T47D (cell line): ENCODE measurements at regions not wholly inside any gene's neighbourhood (a gene's known extent, or its start where the extent isn't known, plus 50 kb on each side); places are given as distances from the start of the nearest gene placed in this dataset.

Source experiments
- DNase-seq, 2 experiments: peaks; one replicate each; pipeline versions ENCODE4 v3.0.0 to v3.0.0-alpha.2; 2011 to 2012; ENCODE audit warnings: low read depth in 1 of 2, low spot score in 1 of 2
- JUND ChIP-seq: IDR thresholded peaks from 2 replicates; pipeline ENCODE4 v1.6.1; 2012; ENCODE audit warnings: low read depth
- in situ Hi-C: cut with HindIII; loops from 2 replicates; pipeline ENCODE4 v1.10.0; 2016; ENCODE audit warnings: low sequenced_read_pairs, low pct_unique_long_range_greater_than_20kb

DNA sequence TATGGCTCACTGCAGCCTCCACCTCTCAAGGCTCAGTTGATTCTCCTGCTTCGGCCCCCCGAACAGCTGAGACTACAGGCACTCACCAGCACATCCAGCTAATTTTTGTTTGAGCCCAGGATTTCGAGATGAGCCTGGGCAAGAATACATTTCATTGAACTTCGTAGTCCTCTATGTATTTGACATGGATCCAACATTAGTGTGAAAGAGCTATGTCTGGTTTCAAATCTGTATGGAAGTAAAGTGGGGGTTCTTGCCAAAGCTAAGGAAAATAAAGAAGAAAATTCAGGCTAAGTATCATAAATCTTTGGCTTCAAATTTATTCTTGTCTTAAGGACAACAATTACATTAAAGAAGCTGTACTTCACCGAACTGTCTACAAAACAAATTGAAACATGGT is 1291.7 kb upstream of the CRIM1 start:
- no peak for DNase-seq
- no peak for TF ChIP-seq JUND
- in situ Hi-C loops: no loop called here

DNA sequence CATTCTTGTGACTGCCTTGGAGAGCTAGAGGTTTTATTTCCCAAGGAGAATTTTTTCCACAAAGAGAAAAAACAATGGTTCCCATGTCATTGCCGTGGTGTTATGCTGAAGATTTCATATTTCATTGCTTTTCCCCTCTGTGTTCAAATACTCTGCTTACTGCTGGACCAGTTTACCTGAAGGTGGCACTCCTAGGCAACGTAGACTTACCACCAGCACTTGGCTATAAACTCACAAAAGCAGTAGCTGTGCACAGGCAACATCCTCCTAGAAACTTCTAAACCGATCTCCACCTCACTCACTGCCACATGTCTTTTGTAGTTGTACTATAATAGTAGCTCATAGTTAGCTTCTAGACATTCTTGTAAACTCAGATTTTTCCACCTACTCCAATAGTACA is 1319.7 kb upstream of the CRIM1 start:
- TF ChIP-seq JUND: no peak
- in situ Hi-C loops: no loop called here
- peak; percentile 38 to 71 for DNase-seq

DNA sequence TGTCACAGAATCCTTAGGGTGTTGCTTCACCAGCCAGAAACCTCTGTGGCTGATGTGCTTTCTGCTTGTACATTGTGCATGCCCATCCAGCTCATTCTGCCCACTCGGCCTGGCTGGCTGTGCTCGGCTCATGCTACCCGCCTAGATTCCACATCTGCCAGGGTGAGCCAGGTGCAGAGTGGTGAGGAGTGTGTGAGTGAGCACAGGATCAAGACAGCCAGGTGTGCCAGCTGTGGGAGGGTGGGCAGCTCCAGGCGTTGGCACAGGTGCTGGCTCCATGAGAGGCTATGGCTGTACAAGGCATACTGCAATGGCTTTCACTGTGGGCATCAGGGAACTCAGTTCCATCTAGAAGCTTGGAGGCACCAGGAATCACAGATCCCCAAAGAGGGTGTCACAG is 1321.8 kb upstream of the CRIM1 start:
- TF ChIP-seq JUND: no peak
- DNase-seq: no peak
- in situ Hi-C loops: no loop called here

DNA sequence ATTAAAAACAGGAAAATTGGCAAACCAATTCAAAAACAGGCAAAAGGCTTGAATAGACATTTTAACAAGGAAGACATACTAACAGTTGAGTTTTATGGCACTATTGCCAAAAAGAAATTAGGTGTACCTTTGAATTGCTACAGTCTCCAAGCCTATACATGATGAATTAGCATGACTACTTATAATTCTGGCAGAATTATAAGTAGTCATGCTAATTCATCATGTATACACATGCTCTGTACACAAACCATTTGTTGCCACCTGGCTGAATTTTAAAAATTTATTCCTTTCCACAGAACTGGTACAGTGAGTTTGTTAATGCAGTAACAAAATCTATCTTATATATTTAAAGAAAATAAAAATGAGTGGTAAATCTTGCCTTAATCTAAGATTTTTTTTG is 1332.0 kb upstream of the CRIM1 start:
- no peak for TF ChIP-seq JUND
- no peak for DNase-seq
- in situ Hi-C loops: no loop called here

DNA sequence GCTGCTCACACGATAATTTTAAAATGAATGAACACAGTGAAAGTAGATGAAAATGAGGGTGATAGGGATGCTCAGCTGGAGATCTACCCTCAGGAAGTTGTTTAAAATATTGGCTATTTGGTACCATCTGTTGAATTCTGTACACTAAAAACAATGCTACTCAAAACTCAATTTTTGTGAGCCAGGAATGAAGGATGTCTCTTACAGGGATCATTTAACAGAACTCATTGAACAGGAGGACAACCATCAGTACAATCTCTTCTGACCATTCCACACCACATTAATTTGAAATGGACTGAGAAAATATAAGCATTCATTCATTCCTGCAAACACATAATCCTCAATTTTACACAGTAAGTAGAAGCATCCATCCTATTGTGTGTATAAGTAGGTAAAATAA is 1355.1 kb upstream of the CRIM1 start:
- in situ Hi-C loops: no loop called here
- no peak for DNase-seq
- no peak for TF ChIP-seq JUND

DNA sequence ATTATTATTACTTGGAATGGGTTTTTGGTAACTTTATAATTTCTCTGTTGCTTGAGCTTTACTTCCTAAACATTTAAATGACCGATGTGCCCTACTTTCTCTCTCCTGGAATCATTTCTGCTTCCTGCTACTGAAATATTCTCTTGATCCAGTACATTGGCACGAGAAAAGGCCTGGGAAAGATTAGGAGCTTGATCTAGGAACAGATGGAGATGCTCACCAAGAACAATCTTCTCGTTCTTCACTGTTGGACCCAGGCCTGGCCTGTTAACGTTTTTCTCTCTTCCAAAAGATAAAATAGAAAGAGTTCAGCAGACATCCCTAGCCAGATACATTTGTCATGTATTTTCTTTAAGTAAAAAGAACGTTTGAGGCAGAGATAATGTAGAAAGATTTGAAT is 1356.8 kb upstream of the CRIM1 start:
- no peak for DNase-seq
- TF ChIP-seq JUND: no peak
- in situ Hi-C loops: no loop called here

DNA sequence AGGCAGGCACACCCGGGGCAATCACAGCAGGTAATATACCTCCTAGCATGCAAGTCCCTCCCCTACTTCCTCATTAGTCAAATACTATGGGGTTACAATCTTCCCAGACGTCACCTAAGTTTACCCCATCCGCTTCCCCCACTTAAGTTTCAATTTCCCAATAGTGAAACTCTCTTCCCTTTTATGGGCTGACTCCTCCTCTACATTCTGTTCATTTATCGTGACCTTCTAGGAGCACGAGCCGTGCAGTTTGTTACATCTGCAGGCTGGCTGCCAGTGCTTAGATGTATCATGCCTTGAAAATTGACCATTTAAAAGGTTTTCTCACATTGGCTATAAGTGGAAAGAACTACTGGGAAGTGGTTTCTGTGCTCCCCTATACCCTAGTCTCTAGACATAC is 1357.8 kb upstream of the CRIM1 start:
- TF ChIP-seq JUND: no peak
- in situ Hi-C loops: no loop called here
- DNase-seq: no peak

DNA sequence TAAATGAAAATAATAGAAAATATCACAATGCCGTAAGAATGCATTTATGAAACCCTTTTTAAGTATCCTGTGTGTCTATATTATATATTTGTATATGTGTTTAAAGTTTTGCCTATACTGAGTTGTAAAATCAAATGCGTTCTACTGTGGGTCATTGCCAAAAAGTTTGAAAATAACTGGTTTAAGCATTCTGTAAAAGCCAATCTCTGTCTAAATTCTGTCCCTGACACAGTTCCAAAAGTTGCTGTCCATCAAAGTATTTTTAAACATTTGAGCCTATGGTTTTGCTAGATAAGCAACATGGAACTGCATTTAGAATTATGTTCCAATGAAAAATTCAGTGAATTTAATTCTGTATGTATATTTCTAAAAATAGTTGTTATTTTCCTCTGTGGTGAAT is 1360.4 kb upstream of the CRIM1 start:
- no peak for DNase-seq
- in situ Hi-C loops: no loop called here

DNA sequence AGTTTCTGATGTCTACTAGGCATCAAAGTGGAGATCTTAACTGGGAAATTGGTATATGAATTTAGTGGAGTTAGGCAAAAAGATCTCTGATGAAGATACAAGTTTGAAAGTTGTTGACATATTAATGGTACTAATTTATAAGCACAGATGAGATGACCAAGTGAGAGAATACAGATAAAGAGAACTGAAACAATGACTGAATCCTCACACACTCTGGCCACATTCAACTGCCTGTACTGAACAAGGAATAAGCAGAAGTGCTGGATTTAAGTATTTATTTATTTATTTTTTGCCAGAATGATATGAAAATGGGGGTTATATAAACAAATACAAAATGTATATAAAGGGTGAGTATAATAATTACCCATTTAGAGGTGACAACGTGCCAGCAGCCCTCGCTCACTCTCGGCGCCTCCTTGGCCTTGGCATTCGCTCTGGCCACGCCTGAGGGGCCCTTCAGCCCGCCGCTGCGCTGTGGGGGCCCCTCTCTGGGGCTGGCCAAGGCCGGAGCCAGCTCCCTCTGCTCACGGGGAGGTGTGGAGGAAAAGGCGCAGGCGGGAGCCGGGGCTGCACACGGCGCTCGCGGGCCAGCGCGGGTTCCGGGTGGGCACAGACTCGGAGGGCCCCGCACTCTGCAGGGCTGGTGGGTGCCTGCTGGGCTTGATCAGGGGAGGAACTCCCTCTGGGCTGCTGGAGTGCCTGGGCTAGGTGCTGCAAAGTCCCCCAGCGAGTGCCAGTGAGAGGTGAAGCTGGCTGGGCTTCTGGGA is 1363.9 kb upstream of the CRIM1 start:
- in situ Hi-C loops: no loop called here
- no peak for TF ChIP-seq JUND
- DNase-seq: no peak

More for the DNA sequence above, 1360.4 kb upstream of the CRIM1 start:
- no peak for TF ChIP-seq JUND

DNA sequence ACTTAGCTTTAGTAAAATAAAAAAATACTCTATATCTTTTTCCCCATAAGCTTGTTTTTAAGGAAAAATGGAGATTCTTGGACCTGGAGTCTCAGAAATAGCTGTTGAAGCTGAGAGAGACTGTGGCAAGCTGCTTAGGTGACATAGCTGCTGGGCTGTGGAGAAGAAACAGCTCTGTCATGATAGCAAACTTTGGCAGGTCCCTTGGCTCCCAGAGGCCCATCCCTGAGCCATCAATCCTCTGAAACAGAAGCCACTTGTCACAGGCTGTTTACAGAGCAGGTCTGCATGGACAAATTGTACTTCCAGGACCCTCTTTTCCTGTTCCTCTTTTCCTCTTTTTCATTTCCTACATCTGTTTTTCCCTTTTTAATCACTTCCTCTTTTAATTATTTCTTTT is 1370.1 kb upstream of the CRIM1 start:
- TF ChIP-seq JUND: no peak
- in situ Hi-C loops: no loop called here
- no peak for DNase-seq

DNA sequence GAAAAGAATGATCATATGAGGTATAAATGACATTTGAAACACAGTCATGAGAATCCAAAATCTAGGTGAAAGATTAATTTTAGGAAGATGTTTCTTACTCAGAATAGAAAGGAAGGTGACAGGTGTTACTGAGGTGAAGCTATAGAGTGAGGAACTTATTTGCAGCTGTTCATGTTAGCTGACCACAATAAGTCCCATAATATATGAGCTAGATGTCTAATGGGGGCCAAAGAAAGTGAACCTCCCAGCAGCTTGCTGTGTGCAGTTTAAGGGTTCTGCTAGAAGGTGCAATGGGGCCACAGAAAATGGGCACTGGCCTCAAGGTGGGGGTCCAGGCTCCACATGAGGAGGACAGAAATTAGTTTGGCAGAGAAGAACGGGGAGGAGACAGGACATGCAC is 1374.9 kb upstream of the CRIM1 start:
- no peak for TF ChIP-seq JUND
- in situ Hi-C loops: no loop called here
- DNase-seq: no peak

DNA sequence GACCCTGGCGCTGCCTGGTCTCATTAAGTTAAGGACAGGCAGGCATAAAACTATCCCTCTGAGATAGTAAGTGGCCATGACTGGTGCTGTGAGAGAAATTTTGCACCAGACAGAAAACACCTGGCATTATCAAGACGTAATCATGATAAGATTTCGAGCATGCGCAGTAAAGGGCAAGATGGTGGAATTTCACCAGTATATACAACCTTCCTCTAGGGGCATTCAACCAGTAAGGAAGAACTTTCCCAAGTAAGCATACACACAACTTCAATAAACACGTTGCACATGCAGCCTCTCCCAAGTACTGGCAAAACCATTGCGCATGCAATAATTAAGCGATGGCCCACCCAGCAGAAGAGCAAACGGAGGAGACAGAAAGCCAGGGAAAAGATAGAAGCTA is 1376.4 kb upstream of the CRIM1 start:
- no peak for TF ChIP-seq JUND
- no peak for DNase-seq
- in situ Hi-C loops: no loop called here

DNA sequence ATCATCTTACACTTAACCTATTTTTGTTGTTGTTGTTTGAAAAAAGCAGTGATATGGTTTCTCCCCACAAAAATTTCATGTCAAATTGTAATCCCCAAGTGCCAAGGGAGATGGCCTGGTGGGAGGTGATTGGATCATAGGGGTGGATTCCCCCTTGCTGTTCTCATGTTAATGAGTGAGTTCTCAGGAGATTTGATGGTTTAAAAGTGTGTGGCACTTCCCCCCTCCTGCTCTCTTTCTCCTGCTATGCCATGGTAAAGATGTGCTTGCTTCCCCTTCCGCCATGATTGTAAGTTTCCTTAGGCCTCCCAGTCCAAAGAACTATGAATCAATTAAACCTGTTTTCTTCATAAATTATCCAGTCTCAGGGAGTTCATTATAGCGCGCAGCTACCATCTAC is 1362.7 kb upstream of the FAM98A start:
- in situ Hi-C loops: no loop called here
- TF ChIP-seq JUND: no peak
- DNase-seq: no peak

DNA sequence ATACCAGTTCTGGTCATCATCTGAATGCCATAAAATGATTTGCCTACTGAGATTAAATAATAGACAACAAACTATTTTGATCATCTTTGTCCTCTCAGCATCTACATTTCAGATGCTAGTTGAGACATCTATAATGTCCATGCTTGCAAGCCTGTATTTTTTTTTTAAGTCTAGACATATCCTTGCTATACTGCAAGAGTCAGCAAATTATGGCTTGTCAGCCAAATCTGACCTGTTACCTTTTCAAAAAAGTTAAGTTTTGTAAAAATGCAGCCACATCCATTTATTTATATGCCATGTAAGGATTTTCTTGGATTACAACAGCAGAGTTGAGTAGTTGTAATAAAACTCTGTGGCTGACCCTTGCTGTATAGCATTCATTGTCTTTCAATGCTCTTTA is 1355.7 kb upstream of the FAM98A start:
- DNase-seq: no peak
- in situ Hi-C loops: no loop called here
- TF ChIP-seq JUND: no peak

DNA sequence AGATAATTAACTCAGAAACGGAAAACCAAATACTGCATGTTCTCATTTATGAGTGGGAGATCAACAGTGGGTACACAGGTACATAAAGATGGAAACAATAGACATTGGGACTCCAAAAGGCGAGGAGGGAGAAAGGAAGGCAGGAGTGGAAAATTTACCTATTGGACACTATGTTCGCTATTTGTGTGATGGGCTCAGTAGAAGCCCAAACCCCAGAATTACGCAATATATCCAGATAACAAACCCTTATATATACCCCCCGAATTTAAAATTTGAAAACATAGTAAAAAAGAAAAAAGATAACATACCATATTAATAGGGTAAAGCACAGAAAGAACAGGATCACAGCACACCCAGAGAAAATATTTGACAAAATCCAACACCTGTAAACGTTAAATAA is 1351.7 kb upstream of the FAM98A start:
- TF ChIP-seq JUND: no peak
- in situ Hi-C loops: no loop called here
- no peak for DNase-seq
